SK-MEL-5 (cell line): ENCODE measurements at regions not wholly inside any gene's neighbourhood (a gene's known extent, or its start where the extent isn't known, plus 50 kb on each side); places are given as distances from the start of the nearest gene placed in this dataset.
"Not testable (repeated sequence)": the region's sequence is repeated elsewhere in the genome, so short reads cannot be mapped to it uniquely, and the experiment has no call there.

Experiments used
- DNase-seq: peaks from one replicate; pipeline ENCODE4 v3.0.0-alpha.2; 2016; ENCODE audit warnings: low read depth, low spot score
- in situ Hi-C: cut with HindIII; loops from 2 replicates; pipeline ENCODE4 v1.10.0; 2016; ENCODE audit warnings: low sequenced_read_pairs, high pct_unique_total_duplicates, low pct_unique_long_range_greater_than_20kb

DNA sequence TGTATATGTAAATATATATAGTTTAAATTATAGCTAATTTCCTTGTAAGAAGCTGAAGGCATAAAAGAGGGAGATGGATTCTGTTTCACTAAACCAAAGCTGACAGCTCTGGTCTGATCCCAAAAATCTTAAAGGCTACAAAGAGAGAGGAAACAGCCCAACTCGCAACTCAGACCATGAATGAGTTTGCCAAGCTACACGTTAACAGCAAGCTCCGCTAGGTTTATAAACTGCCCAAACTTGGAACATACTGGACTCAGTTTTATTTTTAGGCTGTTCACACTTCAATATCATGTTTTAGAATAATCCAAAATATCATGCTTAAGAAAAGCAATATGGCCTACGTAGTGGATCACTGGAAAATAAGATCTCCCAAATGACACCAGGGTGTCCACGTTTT is 318.3 kb upstream of the RPS23 start:
- DNase-seq: no peak
- in situ Hi-C loops: no loop called here

DNA sequence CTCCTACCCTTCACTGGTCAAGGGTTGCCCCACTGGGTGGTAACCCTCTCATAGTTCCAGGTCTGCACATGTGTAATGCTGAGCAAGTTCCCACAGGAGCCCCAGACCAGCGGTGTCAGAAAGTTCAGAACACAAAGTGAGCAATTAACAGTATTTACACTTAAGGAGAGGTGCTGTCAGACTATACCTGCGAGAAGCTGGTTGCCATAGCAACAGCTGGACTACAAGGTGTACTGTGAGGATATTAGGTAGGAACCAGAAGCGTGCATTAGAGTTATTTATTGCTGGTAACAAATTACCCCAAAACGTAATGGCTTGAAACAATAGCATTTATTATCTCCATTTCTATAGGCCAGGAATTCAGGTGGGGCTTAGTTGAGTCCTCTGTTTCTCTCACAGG is 317.0 kb upstream of the RPS23 start:
- no peak for DNase-seq
- in situ Hi-C loops: no loop called here

DNA sequence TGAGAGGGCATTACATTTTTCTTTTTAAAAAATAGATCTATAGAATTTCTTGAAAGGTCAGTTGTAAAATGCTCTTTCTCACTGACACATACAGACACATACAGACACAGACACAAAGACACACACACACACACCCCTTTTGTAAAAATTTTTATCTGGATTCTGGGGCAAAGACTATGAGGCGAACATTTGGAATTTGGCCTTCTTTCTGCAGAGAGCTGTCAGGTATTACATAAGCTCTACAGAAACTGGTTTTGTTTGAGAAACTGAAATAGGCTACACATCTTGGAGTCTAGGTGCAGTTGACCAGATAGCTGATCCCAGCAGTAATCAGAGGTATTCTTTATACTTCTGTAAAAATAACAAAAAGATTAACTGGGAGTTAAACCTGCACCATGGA is 315.9 kb upstream of the RPS23 start:
- no peak for DNase-seq
- in situ Hi-C loops: no loop called here

DNA sequence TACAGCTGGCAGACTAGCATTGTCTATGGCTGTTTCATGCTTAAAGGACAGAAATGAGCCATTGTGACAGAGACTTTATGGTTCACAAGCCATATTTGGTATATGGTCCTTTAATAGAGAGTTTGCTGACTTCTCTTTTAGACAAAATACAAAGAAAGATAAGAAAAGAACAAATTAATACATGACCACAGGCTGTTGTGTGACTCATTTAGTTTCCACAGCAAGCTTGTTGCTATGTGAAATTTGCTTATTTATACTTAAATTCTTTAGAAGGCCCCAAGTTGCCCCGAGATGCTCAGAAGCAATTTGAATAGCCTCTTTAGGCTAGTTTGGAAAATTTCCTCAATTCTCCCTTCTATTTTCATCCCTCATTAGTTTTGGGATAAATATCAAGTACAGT is 315.3 kb upstream of the RPS23 start:
- in situ Hi-C loops: no loop called here
- no peak for DNase-seq

DNA sequence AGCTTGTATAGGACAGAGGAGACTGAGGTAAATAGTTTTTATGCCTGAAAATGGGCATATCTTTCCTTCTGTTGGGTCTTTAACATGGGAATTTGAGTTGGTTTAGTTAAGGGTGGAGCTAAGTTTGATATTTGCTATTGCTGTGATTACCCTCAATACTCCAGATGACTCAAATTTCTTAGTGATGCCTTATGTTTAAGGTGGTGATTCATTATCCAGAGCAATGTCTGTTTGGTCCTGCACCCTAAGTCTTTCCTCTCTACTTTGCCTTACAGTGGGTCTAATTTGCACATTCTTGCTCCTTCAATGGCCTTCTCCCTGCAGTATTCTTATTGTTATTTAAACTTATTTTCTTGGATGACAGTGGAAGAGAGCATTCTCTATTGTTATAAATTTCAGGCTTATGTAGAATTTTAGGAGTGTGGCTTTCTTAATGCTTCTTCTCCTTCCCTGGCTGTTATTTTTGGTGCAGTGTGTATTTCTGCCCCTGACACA is 312.9 kb upstream of the RPS23 start:
- in situ Hi-C loops: no loop called here
- DNase-seq: no peak

DNA sequence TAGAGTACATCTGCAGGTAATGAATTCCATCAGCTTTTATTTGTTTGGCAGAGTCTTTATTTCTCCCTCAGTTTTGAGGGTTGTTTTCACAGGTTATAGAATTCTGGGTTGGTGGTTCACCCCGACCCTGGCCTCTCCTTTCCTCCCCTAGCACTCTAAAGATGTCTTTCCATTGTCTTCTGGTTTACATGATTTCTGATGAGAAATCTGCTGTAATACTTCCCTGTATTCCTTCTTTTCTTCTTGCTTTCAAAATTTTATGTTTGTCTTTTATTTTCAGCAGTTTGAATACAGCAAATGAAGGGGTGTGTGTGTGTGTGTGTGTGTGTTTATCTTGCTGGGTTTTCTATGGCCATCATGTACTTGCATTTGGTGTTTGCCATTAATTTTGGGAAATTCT is 312.0 kb upstream of the RPS23 start:
- DNase-seq: no peak
- in situ Hi-C loops: no loop called here

DNA sequence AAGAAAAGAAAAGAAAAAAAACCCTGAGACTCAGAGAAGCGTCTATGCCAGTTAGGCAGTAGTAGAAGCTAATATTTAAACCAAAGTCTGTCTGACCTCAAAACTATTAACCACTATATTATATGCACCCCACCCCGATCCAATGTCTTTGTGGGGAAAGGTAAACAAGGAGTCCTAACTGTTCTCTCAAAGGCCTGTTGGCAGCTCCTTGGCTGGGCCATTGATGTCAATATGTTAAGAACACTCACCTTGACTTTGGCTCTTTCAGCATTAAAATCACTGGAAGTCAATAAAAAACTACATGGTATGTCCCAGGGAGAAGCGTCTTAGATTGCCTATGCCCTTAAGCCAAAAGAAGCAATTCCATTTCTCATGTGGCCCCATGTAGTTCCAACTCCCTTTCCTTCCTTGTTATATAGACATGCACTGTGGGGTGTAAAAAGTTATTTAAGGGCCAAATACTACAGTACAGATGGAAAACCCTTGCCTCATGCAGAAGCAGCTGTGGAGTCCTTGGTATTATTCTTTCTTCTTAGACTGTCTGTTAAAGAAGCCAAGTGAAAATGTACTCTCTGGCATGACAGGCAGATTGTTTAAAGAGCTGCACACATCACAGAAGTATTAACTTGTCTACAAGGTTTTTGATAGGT is 308.6 kb upstream of the RPS23 start:
- in situ Hi-C loops: no loop called here
- no peak for DNase-seq

DNA sequence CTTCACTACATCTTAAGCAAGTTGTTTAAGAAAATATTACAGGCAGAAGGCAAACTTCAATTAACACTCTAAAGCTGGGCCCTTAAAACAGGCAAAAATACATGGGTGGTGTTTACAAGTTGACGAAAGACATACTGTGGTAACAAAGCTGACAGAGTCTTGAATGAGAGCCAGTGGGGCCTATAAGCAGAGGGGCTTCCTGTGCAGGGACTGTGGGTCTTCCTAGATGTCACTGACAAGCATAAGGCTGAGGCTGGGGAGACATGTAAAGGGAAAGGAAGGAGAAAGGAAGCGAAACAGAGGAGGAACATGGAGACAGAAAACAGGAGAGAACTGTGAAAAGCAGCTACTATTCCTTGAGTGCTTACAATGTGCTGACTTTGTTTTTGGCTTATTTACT is 308.0 kb upstream of the RPS23 start:
- in situ Hi-C loops: no loop called here
- no peak for DNase-seq

DNA sequence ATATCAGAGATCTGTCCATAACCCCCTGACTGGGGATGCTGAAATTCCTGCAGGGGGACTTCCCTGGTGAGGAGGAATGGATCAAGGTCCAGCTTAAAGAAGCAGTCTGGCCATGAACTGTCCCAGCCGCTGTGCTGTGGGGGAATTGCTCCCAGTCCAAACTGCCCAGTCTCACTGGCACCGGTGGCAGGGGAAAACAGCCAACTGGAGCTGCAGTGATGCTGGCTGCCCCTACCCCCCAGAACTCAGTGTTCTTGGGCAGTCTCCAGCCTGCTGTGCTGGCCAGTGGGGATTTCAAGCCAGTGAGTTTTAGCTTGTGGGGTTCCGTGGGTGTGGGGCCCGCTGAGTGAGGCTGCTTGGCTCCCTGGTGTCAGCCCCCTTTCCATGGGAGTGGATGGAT is 306.5 kb upstream of the RPS23 start:
- no peak for DNase-seq
- in situ Hi-C loops: no loop called here

DNA sequence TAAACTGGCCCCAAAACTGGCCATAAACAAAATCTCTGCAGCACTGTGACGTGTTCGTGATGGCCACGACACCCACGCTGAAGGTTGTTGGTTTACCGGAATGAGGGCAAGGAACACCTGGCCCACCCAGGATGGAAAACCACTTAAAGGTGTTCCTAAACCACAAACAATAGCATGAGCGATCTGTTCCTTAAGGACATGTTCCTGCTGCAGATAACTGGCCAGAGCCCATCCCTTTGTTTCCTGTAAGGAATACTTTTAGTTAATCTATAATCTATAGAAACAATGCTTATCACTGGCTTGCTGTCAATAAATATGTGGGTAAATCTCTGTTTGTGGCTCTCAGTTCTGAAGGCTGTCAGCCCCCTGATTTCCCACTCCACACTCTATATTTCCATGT is 305.2 kb upstream of the RPS23 start:
- DNase-seq, in situ Hi-C loops: not testable (repeated sequence)

DNA sequence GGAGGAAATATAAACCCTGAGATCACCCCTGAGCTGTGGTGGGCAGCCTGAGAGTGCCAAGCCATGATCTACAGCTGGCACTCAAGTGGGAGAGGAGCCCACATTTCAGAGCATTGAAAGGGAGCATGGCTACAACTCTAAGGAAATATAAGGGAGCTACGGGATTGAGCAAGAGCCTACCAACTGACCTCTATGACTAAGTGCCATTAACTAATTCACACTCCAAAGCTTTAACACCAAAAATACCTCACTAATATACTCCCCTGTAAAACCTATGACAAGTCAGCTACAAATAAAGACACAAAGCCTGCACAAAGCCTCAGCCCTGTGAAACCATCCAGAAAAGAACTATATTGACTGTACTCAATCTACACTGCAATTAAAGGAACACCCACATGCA is 286.8 kb upstream of the RPS23 start:
- in situ Hi-C loops: no loop called here

DNA sequence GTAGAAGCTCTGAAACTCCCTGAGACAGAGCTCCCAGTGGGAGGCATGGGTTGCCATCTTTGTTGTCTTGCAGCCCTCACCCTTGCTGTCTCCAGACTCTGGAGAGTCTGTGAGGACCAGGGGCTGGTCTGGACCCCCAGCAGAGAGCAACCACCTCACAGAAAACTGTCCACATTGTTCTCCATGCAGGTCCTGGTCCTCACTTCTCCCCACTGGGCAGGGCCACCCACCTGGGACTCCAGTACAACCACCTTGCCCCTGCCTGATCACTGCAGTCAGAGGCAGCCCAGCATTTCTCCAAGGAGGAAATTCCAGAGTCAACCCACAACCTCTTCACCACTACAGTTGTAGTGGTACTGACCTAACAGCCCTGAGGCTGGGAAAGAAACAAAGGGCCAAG is 285.6 kb upstream of the RPS23 start:
- in situ Hi-C loops: no loop called here
- DNase-seq: no peak

More for the DNA sequence above, 286.8 kb upstream of the RPS23 start:
- no peak for DNase-seq

DNA sequence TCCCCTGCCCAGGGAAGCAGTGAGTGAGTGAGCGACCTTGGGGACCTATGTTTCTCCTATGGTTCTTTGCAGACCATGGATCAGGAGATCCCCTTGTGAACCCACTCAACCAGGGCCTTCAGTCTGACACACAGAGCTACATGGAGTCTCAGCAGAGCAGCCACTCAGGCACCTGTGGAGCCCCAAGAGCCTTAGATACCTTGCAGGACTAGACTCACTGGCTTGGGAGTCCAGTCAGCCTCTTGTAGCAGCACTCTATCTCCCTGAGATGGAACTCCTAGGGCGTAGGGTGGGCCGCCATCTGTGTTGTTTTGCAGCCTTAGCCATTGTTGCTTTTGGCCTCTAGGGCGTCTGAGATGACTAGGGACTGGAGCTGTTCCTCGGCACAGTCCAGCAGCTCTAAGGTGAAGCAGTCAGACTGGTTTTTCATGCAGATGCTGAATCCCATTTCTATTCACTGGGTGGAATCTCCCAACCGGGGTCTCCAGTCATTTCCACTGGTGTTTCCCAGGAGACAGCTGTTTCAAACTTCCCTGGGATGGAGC is 284.6 kb upstream of the RPS23 start:
- in situ Hi-C loops: no loop called here
- DNase-seq: no peak

DNA sequence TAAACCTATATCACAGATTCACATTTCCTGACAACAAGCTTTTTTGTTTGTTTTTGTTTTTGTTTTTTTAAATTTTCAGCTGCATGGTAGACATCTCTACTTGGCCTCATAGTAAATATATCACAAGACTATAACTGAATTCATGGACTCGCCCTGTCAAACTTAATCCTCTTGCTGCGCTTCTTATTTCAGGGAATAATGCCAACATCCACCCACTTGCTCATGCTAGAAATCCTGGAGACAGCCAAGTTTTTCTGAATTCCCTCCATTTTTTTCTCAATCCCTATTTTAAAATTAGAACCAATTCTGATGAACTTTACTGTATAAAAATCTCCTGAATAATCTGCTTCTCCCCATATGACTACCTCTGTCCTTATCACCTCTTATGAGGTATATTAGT is 283.6 kb upstream of the RPS23 start:
- in situ Hi-C loops: no loop called here
- DNase-seq: no peak

DNA sequence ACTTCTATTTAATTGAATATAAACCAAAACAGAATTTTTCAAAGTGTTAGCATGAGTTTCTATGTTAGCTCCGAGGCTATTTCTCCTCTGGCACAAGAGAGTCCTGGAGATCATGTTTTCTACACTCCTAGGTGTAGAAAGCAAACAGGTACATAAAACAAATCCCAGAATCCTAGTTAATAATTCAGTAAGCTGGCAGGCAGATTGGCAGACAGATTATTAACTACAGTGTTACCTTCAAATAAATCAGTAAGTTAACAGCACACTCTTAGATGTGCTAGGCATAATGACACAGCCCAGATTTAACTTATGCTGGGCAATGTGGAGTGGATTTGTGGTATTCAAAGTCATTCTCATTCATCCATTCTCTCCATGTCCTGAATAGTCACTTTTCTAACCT is 282.8 kb upstream of the RPS23 start:
- no peak for DNase-seq
- in situ Hi-C loops: no loop called here

DNA sequence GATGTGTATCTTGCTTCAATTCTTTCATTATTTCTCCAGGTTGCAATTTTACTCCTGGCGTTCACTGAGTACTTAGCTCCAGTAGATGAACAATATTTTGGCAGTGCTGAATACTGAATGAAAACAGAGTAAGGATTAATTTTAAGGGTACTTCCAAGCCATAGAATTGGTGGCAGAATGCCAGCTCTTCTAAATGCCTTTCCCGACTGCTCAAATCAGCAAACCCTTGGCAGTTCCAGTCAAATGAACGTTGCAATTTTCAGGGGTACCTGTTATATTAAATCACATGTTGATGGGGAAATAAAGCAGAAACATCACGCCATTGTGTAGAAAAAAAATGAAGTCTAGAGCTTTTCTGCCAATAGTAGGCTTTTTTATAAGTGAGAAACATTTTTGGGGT is 282.4 kb upstream of the RPS23 start:
- no peak for DNase-seq
- in situ Hi-C loops: no loop called here

DNA sequence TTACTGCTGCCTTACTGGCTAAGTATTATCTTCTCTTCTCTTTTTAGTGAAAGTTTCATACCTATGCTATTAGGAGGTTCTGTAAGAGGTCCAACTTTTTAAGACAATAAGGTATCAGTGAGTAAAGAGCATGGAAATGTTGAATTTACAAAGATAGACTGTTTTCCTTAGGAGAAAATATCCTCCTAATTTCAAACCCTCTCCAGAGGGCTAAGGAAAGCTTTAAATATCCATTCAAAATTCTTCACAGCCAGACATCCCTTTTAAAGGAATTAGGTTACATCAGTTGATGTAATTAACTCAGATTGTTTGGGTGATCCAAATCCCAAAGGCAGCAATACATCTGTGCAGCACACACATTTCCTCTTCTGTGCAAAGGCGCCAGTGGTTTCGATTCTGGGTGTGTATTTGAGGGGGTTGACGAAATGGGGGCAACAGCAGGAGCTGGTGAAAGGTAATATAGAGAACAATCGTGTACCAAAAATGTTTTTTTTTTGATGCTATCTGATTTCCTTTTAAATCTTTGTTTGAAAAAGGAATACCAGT is 273.8 kb upstream of the RPS23 start:
- in situ Hi-C loops: no loop called here
- no peak for DNase-seq

DNA sequence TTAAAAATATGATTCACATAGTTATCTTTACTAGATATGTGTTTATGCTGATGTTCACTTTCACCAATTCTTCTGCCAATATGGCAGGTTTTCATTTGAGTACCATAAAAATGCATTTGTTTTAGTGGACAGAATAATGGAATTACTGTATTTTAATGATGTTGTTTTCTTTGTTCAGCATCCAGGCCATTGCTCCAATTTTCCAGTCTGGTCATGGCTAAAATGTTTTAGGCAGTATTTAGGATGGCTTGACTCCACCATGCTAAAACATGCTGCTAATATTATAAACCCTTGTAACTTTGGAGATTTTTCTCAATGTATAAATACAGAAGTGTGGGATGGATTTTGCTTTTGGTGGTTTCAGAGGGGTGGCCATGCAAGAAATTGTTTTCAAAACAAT is 273.0 kb upstream of the RPS23 start:
- in situ Hi-C loops: no loop called here
- DNase-seq: no peak

DNA sequence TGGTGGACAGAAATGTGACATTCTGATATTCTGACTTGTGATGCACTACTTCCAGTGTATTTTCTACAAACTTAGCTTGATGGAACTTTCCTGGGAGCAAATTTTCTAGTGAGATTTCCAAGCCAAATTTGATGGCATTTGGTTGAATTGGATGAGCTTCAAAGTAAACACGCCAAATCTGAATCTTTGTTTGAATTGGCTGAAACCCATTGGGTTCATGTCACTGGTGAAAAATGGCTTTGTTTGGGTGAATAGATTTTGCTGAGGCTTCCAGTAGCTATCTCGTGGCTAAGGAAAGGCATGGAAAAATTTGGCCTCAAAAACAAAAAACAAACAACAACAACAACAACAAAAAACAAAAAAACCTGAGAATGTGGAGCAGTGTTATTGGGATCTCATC is 271.1 kb upstream of the RPS23 start:
- DNase-seq: no peak
- in situ Hi-C loops: no loop called here
